ENCODE measurements at regions not wholly inside any gene's neighbourhood (a gene's known extent, or its start where the extent isn't known, plus 50 kb on each side); places are given as distances from the start of the nearest gene placed in this dataset.

- Histone ChIP-seq H3K23ac (ENCODE audit: insufficient read length, low read depth, low read length) (no peak overlapping the region), H3K56ac (ENCODE audit: insufficient read length, low read depth, low read length) (no peak overlapping the region), H3K14ac (ENCODE audit: insufficient read depth, low read length) (no peak overlapping the region), H3K4me1 (ENCODE audit: insufficient read depth, low read length) (no peaks in the 10 kb centered on the region), H3K27ac (ENCODE audit: insufficient read length, low read depth, low read length) (no peak overlapping the region), H3K4me2 (ENCODE audit: insufficient read depth, insufficient read length, low read length) (no peak overlapping the region), H2AK5ac (ENCODE audit: insufficient read length, low read length) (no peak overlapping the region), H4K20me1 (ENCODE audit: control insufficient read depth, insufficient read depth, insufficient read length) (no peaks in the 10 kb centered on the region), H4K5ac (ENCODE audit: insufficient read length, low read depth, low read length) (no peak overlapping the region), H2BK5ac (ENCODE audit: insufficient read length, low read length) (no peak overlapping the region), H3K79me2 (ENCODE audit: insufficient read depth, low read length) (no peaks in the 10 kb centered on the region; the same call in 1 of the 2 replicates), H4K8ac (replicated peaks; ENCODE audit: insufficient read length, low read depth, low read length) (no peak overlapping the region), H2BK12ac (ENCODE audit: insufficient read length, low read depth, low read length) (no peak overlapping the region), H3T11ph (ENCODE audit: low read length) (no peak overlapping the region), H3K79me1 (ENCODE audit: insufficient read depth, low read depth, low read length, poor library complexity, severe bottlenecking) (no peaks in the 10 kb centered on the region), H3K9me3 (ENCODE audit: control insufficient read depth, low read depth, low read length) (no peaks in the 10 kb centered on the region), H3K9ac (ENCODE audit: extremely low read depth, insufficient read length, low read length) (no peak overlapping the region), H3K27me3 (ENCODE audit: insufficient read depth, low read length) (no peaks in the 10 kb centered on the region), H2BK120ac (ENCODE audit: low read depth, low read length, poor library complexity, severe bottlenecking) (no peak overlapping the region), H4K91ac (ENCODE audit: insufficient read length, low read depth, low read length) (no peak overlapping the region), H3K4ac (ENCODE audit: low read depth, low read length) (no peak overlapping the region), H2BK15ac (ENCODE audit: low read depth, low read length) (no peak overlapping the region), H2AFZ (ENCODE audit: low read length) (no peak overlapping the region), H3K18ac (ENCODE audit: insufficient read length, low read depth, low read length) (no peak overlapping the region), H3K23me2 (ENCODE audit: insufficient read length, low read depth, low read length, poor library complexity, severe bottlenecking) (no peaks in the 10 kb centered on the region), H2BK20ac (ENCODE audit: low read depth, low read length, poor library complexity, severe bottlenecking) (no peak overlapping the region)
- Mint-ChIP-seq H3K9me3 (no peaks in the 10 kb centered on the region), H3K4me3 (no peak overlapping the region), H3K4me1 (no peaks in the 10 kb centered on the region; a peak in 1 of 4 replicates), H3K27me3 (ENCODE audit: low read depth) (no peaks in the 10 kb centered on the region), H3K27ac (no peak overlapping the region), H3K36me3 (ENCODE audit: insufficient read depth in 1 of 3, low read depth in 3 of 3) (no peaks in the 10 kb centered on the region)
- TF ChIP-seq CTCF (conservative IDR thresholded peaks at IDR 0.05): no peak
- no CpG with 5 or more reads among the region's 7 CpGs for WGBS (ENCODE audit: extremely low coverage, insufficient read length, low lambda C conversion rate)
- no peak for DNase-seq
Observed at GRCh38 chr13:107258599-107259187, 690.8 kb upstream of the ARGLU1 start.

Measured in H9 (cell line).